Common myeloid progenitor, CD34-positive (primary cell): ENCODE measurements at regions not wholly inside any gene's neighbourhood (a gene's known extent, or its start where the extent isn't known, plus 50 kb on each side); places are given as distances from the start of the nearest gene placed in this dataset.

Source experiments
- CTCF ChIA-PET: fragments of 350-600 bp; sonication (Branson Sonifier 250); formaldehyde crosslinking; loops from one replicate; lab custom pipeline; 2021; ENCODE audit warnings: antibody characterized with exemption; lab: Charles Lee
- POLR2A ChIA-PET: fragments of 350-600 bp; sonication (Branson Sonifier 250); formaldehyde crosslinking; loops from one replicate; lab custom pipeline; 2021; ENCODE audit warnings: antibody characterized with exemption; lab: Charles Lee
- DNase-seq, 3 donors: peaks; one replicate each; pipeline versions ENCODE4 v3.0.0 to v3.0.0-alpha.2; 2013
- H3K27ac ChIP-seq, 2 experiments: 1 replicate in 1 of 2; 2 replicates in 1 of 2; pipeline ENCODE4 v1.7.0; 2013; ENCODE audit warnings: inconsistent platforms in 2 of 2, low read length in 2 of 2, mild to moderate bottlenecking in 2 of 2, low read depth in 1 of 2, moderate library complexity in 1 of 2; ENCODE audit not compliant: severe bottlenecking in 2 of 2, insufficient read depth in 1 of 2, poor library complexity in 1 of 2
- H3K27me3 ChIP-seq, 5 experiments: replicated peaks in 2 of 5; 1 replicate in 3 of 5; 2 replicates in 2 of 5; pipeline versions ENCODE4 v1.6.1 to v1.7.0; 2013; ENCODE audit warnings: low read length in 4 of 5, mild to moderate bottlenecking in 2 of 5, moderate library complexity in 2 of 5, inconsistent platforms in 1 of 5; ENCODE audit not compliant: insufficient read depth in 5 of 5, control insufficient read depth in 4 of 5
- H3K36me3 ChIP-seq, 4 experiments: 1 replicate in 2 of 4; 2 replicates in 2 of 4; pipeline versions ENCODE4 v1.6.1 to v1.7.0; 2013; ENCODE audit warnings: low read length in 3 of 4, control low read depth in 1 of 4, mild to moderate bottlenecking in 1 of 4; ENCODE audit not compliant: control insufficient read depth in 4 of 4, insufficient read depth in 4 of 4
- H3K4me1 ChIP-seq, 4 experiments: 1 replicate in 3 of 4; 2 replicates in 1 of 4; pipeline versions ENCODE4 v1.6.1 to v1.7.1; 2013; ENCODE audit warnings: low read length in 3 of 4, mild to moderate bottlenecking in 3 of 4, control low read depth in 1 of 4, inconsistent platforms in 1 of 4, moderate library complexity in 1 of 4; ENCODE audit not compliant: control insufficient read depth in 4 of 4, insufficient read depth in 4 of 4; ENCODE audit errors: control extremely low read depth in 1 of 4
- H3K4me3 ChIP-seq, 7 experiments: 1 replicate in 4 of 7; 2 replicates in 3 of 7; pipeline versions ENCODE4 v1.5.1 to v1.7.0; 2013; ENCODE audit warnings: mild to moderate bottlenecking in 7 of 7, low read length in 6 of 7, moderate library complexity in 6 of 7, inconsistent platforms in 2 of 7, low read depth in 2 of 7, control low read depth in 1 of 7; ENCODE audit not compliant: insufficient read depth in 4 of 7, control insufficient read depth in 1 of 7; ENCODE audit errors: extremely low read depth in 1 of 7
- H3K9me3 ChIP-seq, 5 experiments: 1 replicate in 4 of 5; 2 replicates in 1 of 5; pipeline versions ENCODE4 v1.6.1 to v1.7.1; 2013; ENCODE audit warnings: low read length in 4 of 5, mild to moderate bottlenecking in 2 of 5, inconsistent platforms in 1 of 5, low read depth in 1 of 5, moderate library complexity in 1 of 5; ENCODE audit not compliant: control insufficient read depth in 4 of 5, insufficient read depth in 2 of 5; ENCODE audit errors: control extremely low read depth in 1 of 5
- WGBS: methylation state at CpG from one replicate; pipeline ENCODE4 v1.1.5; 2013; ENCODE audit not compliant: insufficient coverage; 5-methylcytosine and 5-hydroxymethylcytosine counted together

GRCh38 chr7:33849004-33849403, 56.3 kb upstream of the BMPER start:
- no peak for DNase-seq
- Histone ChIP-seq H3K4me1 (peaks cover 0 to 3% (median 0%) of the 10 kb centered on the region in 4 experiments), H3K27ac (no peak overlapping the region), H3K9me3 (no peaks in the 10 kb centered on the region), H3K4me3 (no peak overlapping the region), H3K27me3 (no peaks in the 10 kb centered on the region), H3K36me3 (no peaks in the 10 kb centered on the region)
- 100% methylated on average over 2 of the region's 2 CpGs for WGBS
- CTCF ChIA-PET: interaction anchor here (0.9 to 2.2 kb wide), 3 partner anchors 10 to 89 kb away, joined by 3 to 5 read pairs (median 3); no protein-coding TSS in a partner anchor
- POLR2A ChIA-PET: no interaction called here

GRCh38 chr7:33849971-33850559, 55.3 kb upstream of the BMPER start:
- Histone ChIP-seq H3K27me3 (no peaks in the 10 kb centered on the region), H3K36me3 (no peaks in the 10 kb centered on the region), H3K9me3 (no peaks in the 10 kb centered on the region), H3K4me1 (peaks cover 0 to 9% (median 4%) of the 10 kb centered on the region in 4 experiments), H3K4me3 (no peak overlapping the region), H3K27ac (no peak overlapping the region)
- 100% methylated on average over 1 of the region's 3 CpGs for WGBS
- DNase-seq: peak in 1 of 3 donors; percentile 33
- ChIA-PET CTCF (interaction anchor here (0.7 to 2.2 kb wide), 3 partner anchors 11 to 90 kb away, joined by 3 to 5 read pairs (median 3); no protein-coding TSS in a partner anchor), POLR2A (no interaction called here)

DNA sequence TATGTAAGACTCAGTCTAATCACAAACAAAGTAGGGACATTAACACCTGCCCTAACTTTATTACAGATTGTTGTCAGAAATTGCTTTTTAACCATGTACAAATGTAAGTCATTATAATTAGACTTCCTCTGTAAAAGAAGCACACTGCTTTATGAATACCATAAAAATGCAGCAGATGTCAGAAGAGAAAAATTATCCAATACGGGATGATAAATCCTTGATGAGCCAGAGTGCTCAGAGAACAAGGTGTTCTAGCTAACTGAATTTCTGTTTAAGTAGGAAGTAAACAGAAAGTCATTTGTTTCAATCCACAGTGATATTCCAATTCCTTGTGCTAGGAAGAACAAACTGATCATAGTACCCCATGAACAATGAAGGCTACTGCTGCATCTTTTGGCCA, 54.6 kb upstream of the BMPER start:
- 100% methylated on average over 1 of the region's 1 CpG for WGBS
- Histone ChIP-seq H3K36me3 (no peaks in the 10 kb centered on the region), H3K4me1 (peaks cover 0 to 12% (median 6%) of the 10 kb centered on the region in 4 experiments), H3K27ac (no peak overlapping the region), H3K27me3 (no peaks in the 10 kb centered on the region), H3K9me3 (no peaks in the 10 kb centered on the region), H3K4me3 (no peak overlapping the region)
- no peak for DNase-seq
- CTCF ChIA-PET: interaction anchor here (2.2 kb wide), 1 partner anchor 91 kb away, joined by 5 read pairs; no protein-coding TSS in a partner anchor
- POLR2A ChIA-PET: no interaction called here

GRCh38 chr7:33852838-33853237, 52.5 kb upstream of the BMPER start:
- no peak for DNase-seq
- Histone ChIP-seq H3K9me3 (no peaks in the 10 kb centered on the region), H3K36me3 (no peaks in the 10 kb centered on the region), H3K27me3 (no peaks in the 10 kb centered on the region), H3K4me3 (no peak overlapping the region), H3K4me1 (peaks cover 0 to 12% (median 6%) of the 10 kb centered on the region in 4 experiments), H3K27ac (no peak overlapping the region)
- CTCF ChIA-PET: no interaction called here
- WGBS: 94% methylated on average over 3 of the region's 3 CpGs
- POLR2A ChIA-PET: no interaction called here

- Histone ChIP-seq H3K4me3 (no peak overlapping the region), H3K4me1 (peaks cover 0 to 12% (median 6%) of the 10 kb centered on the region in 4 experiments), H3K36me3 (no peaks in the 10 kb centered on the region), H3K9me3 (no peaks in the 10 kb centered on the region), H3K27me3 (no peaks in the 10 kb centered on the region), H3K27ac (no peak overlapping the region)
- CTCF ChIA-PET: interaction anchor here (1.1 kb wide), 1 partner anchor 45 kb away, joined by 3 read pairs; no protein-coding TSS in a partner anchor
- DNase-seq: no peak
- POLR2A ChIA-PET: no interaction called here
- 88% methylated on average over 1 of the region's 5 CpGs for WGBS
Measured at GRCh38 chr7:33853361-33854062, 51.8 kb upstream of the BMPER start.

DNA sequence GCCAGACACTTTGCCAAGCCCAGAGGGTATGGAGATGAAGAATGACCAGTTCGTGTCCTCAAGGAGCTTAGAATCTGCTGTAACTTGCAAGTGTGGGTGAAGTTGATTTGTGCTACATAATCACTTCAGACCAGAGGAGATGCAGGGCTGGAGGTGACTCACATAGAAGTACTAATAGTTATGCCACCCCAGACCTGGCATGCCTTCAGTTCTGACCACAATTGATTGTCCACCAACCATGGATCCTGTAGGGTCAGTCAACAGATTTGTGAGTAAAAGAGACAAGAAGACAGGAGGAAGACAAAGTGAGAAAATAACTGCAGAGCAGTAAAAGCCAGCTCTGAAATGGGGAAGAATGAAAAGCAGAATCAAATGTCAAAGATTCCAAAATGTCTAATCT, 51.2 kb upstream of the BMPER start:
- no peak for DNase-seq
- 100% methylated on average over 1 of the region's 1 CpG for WGBS
- Histone ChIP-seq H3K27me3 (no peaks in the 10 kb centered on the region), H3K9me3 (no peaks in the 10 kb centered on the region), H3K4me1 (peaks cover 0 to 12% (median 6%) of the 10 kb centered on the region in 4 experiments), H3K4me3 (no peak overlapping the region), H3K36me3 (no peaks in the 10 kb centered on the region), H3K27ac (no peak overlapping the region)
- ChIA-PET CTCF (interaction anchor here (1.0 to 1.1 kb wide), 2 partner anchors 46 to 95 kb away, joined by 3 read pairs; no protein-coding TSS in a partner anchor), POLR2A (no interaction called here)
